IMR-90 (cell line): ENCODE measurements at regions not wholly inside any gene's neighbourhood (a gene's known extent, or its start where the extent isn't known, plus 50 kb on each side); places are given as distances from the start of the nearest gene placed in this dataset.

Experiments used
- ATAC-seq: fragments of 200-7000 bp; cut with Tn5 transposase; 2 replicates; pipeline ENCODE4 v1.9.1; 2020; ENCODE audit warnings: low read depth, mild to moderate bottlenecking, moderate library complexity
- BruUV-seq: library from RNA; stranded (reverse); fragments of 400-500 nt; replicated peaks from 2 replicates; lab custom pipeline; 2021; lab: Mats Ljungman, UMichigan
- CTCF ChIA-PET: fragments of 300-600 bp; formaldehyde crosslinking; extraction: SDS; loops from one replicate; lab custom pipeline; 2021; ENCODE audit warnings: antibody characterized with exemption; lab: Yijun Ruan, JAX
- POLR2A ChIA-PET: fragments of 300-600 bp; sonication (Branson Sonifier 250); formaldehyde crosslinking; loops from one replicate; lab custom pipeline; 2022; ENCODE audit warnings: antibody characterized with exemption; ENCODE audit not compliant: unreplicated experiment; lab: Charles Lee
- DNase-seq: peaks from one replicate; pipeline ENCODE4 v3.0.0; 2013
- H2AFZ ChIP-seq: replicated peaks from 2 replicates; pipeline ENCODE3; 2013; ENCODE audit warnings: low read length, mild to moderate bottlenecking; ENCODE audit not compliant: poor library complexity
- H2AK5ac ChIP-seq: 2 replicates; pipeline ENCODE4 v1.6.1; 2013; ENCODE audit warnings: low read depth, low read length, inconsistent platforms
- H2AK9ac ChIP-seq: replicated peaks from 2 replicates; pipeline ENCODE3; 2013; ENCODE audit warnings: mild to moderate bottlenecking, low read depth, low read length, moderate library complexity; ENCODE audit not compliant: poor library complexity
- H2BK120ac ChIP-seq: 2 replicates; pipeline ENCODE4 v1.6.1; 2013; ENCODE audit warnings: low read depth, low read length, inconsistent platforms
- H2BK15ac ChIP-seq: 3 replicates; pipeline ENCODE4 v1.6.1; 2013; ENCODE audit warnings: low read depth, low read length, inconsistent platforms
- H2BK20ac ChIP-seq: 2 replicates; pipeline ENCODE4 v1.6.1; 2013; ENCODE audit warnings: low read depth, mild to moderate bottlenecking, inconsistent platforms, low read length, moderate library complexity
- H2BK5ac ChIP-seq: 2 replicates; pipeline ENCODE4 v1.6.1; 2013; ENCODE audit warnings: mild to moderate bottlenecking, low read depth, low read length, inconsistent platforms; ENCODE audit not compliant: poor library complexity, severe bottlenecking
- H3K14ac ChIP-seq: replicated peaks from 2 replicates; pipeline ENCODE4 v1.6.1; 2013; ENCODE audit warnings: low read depth, low read length, inconsistent platforms
- H3K18ac ChIP-seq: 2 replicates; pipeline ENCODE4 v1.6.1; 2013; ENCODE audit warnings: low read depth, low read length, control low read depth
- H3K23ac ChIP-seq: 2 replicates; pipeline ENCODE4 v1.6.1; 2013; ENCODE audit warnings: low read depth, low read length, inconsistent platforms
- H3K27ac ChIP-seq: 2 replicates; pipeline ENCODE4 v1.5.1; 2013; ENCODE audit warnings: mild to moderate bottlenecking, control low read depth, low read length; ENCODE audit not compliant: insufficient read depth
- H3K27me3 ChIP-seq: 2 replicates; pipeline ENCODE4 v1.6.1; 2013; ENCODE audit warnings: low read length; ENCODE audit not compliant: control insufficient read depth, insufficient read depth
- H3K36me3 ChIP-seq: 2 replicates; pipeline ENCODE4 v1.6.1; 2013; ENCODE audit warnings: low read length, mixed read lengths; ENCODE audit not compliant: control insufficient read depth, insufficient read depth
- H3K4ac ChIP-seq: 2 replicates; pipeline ENCODE4 v1.6.1; 2013; ENCODE audit warnings: low read depth, low read length, inconsistent platforms
- H3K4me1 ChIP-seq: 2 replicates; pipeline ENCODE4 v1.6.1; 2013; ENCODE audit warnings: low read length, mixed read lengths; ENCODE audit not compliant: control insufficient read depth, insufficient read depth
- H3K4me2 ChIP-seq: 2 replicates; pipeline ENCODE4 v1.6.1; 2013; ENCODE audit warnings: low read depth, mild to moderate bottlenecking, control low read depth, low read length, moderate library complexity
- H3K4me3 ChIP-seq: 2 replicates; pipeline ENCODE4 v1.5.1; 2013; ENCODE audit warnings: low read depth, mild to moderate bottlenecking, control low read depth, low read length, moderate library complexity; ENCODE audit not compliant: insufficient read depth
- H3K56ac ChIP-seq: 2 replicates; pipeline ENCODE4 v1.6.1; 2013; ENCODE audit warnings: low read length, inconsistent platforms; ENCODE audit not compliant: insufficient read depth; ENCODE audit errors: extremely low read depth
- H3K79me1 ChIP-seq, 2 experiments: 2 replicates each; pipeline ENCODE4 v1.6.1; 2013; ENCODE audit warnings: low read length in 2 of 2, inconsistent platforms in 1 of 2, low read depth in 1 of 2
- H3K9ac ChIP-seq: 2 replicates; pipeline ENCODE4 v1.6.1; 2013; ENCODE audit warnings: low read depth, low read length, control low read depth
- H3K9me1 ChIP-seq: 2 replicates; pipeline ENCODE4 v1.6.1; 2013; ENCODE audit warnings: low read length, inconsistent platforms; ENCODE audit not compliant: insufficient read depth
- H3K9me3 ChIP-seq: 2 replicates; pipeline ENCODE4 v1.6.1; 2013; ENCODE audit warnings: low read length; ENCODE audit not compliant: control insufficient read depth, insufficient read depth
- H4K20me1 ChIP-seq: 2 replicates; pipeline ENCODE4 v1.6.1; 2013; ENCODE audit warnings: low read length, inconsistent platforms; ENCODE audit not compliant: insufficient read depth
- H4K5ac ChIP-seq: 2 replicates; pipeline ENCODE4 v1.6.1; 2013; ENCODE audit warnings: mild to moderate bottlenecking, low read depth, low read length, control low read depth
- H4K8ac ChIP-seq, 2 experiments: 2 replicates each; pipeline ENCODE4 v1.6.1; 2013; ENCODE audit warnings: low read depth in 2 of 2, low read length in 2 of 2, control low read depth in 1 of 2, inconsistent platforms in 1 of 2
- H4K91ac ChIP-seq: 2 replicates; pipeline ENCODE4 v1.6.1; 2013; ENCODE audit warnings: low read depth, low read length, inconsistent platforms; ENCODE audit not compliant: insufficient read depth
- BHLHE40 ChIP-seq: fragments of 150-350 bp; IDR thresholded peaks from 2 replicates; pipeline ENCODE4 v1.6.1; 2016; ENCODE audit warnings: mild to moderate bottlenecking, low read depth, low read length
- CEBPB ChIP-seq: IDR thresholded peaks from 2 replicates; pipeline ENCODE4 v1.6.1; 2012; ENCODE audit warnings: low read depth, low read length, improper control_type of control experiment
- CHD1 ChIP-seq: IDR thresholded peaks from 2 replicates; pipeline ENCODE4 v1.6.1; 2012; ENCODE audit warnings: low read depth, low read length, improper control_type of control experiment
- CTCF ChIP-seq: conservative IDR thresholded peaks from 2 replicates; pipeline ENCODE4 v1.5.1; 2012; ENCODE audit warnings: mild to moderate bottlenecking, low read depth, low read length, improper control_type of control experiment
- FOS ChIP-seq: fragments of 150-350 bp; IDR thresholded peaks from 2 replicates; pipeline ENCODE4 v1.6.1; 2016; ENCODE audit warnings: low read depth, low read length
- MAFK ChIP-seq: IDR thresholded peaks from 2 replicates; pipeline ENCODE4 v1.6.1; 2012; ENCODE audit warnings: low read depth, low read length, improper control_type of control experiment
- MAZ ChIP-seq: IDR thresholded peaks from 2 replicates; pipeline ENCODE4 v1.6.1; 2012; ENCODE audit warnings: low read depth, mild to moderate bottlenecking, low read length, improper control_type of control experiment, moderate library complexity, borderline replicate concordance
- MXI1 ChIP-seq: IDR thresholded peaks from 2 replicates; pipeline ENCODE4 v1.6.1; 2012; ENCODE audit warnings: low read depth, mild to moderate bottlenecking, low read length, moderate library complexity, borderline replicate concordance
- NFE2L2 ChIP-seq: fragments of 150-350 bp; IDR thresholded peaks from 2 replicates; pipeline ENCODE4 v1.6.1; 2016; ENCODE audit warnings: low read depth, mild to moderate bottlenecking, low read length
- RAD21 ChIP-seq: IDR thresholded peaks from 2 replicates; pipeline ENCODE4 v1.6.1; 2012; ENCODE audit warnings: low read length, improper control_type of control experiment
- RCOR1 ChIP-seq: IDR thresholded peaks from 2 replicates; pipeline ENCODE4 v1.6.1; 2012; ENCODE audit warnings: mild to moderate bottlenecking, low read length, improper control_type of control experiment; ENCODE audit not compliant: insufficient replicate concordance
- RFX5 ChIP-seq: IDR thresholded peaks from 2 replicates; pipeline ENCODE4 v1.8.0; 2012; ENCODE audit warnings: low read depth, mild to moderate bottlenecking, low read length, moderate library complexity
- WGBS, 2 experiments: methylation state at CpG; one replicate each; pipeline versions ENCODE4 v1.1.5 to v1.1.7; 2013; ENCODE audit warnings: missing lambda C conversion rate in 2 of 2; ENCODE audit not compliant: insufficient read length in 1 of 2; ENCODE audit errors: extremely low coverage in 2 of 2; 5-methylcytosine and 5-hydroxymethylcytosine counted together
- dilution Hi-C: fragments of 300-500 bp; cut with HindIII; formaldehyde crosslinking; loops from one replicate; pipeline ENCODE4 v1.14.3; 2018; ENCODE audit warnings: low sequenced_read_pairs; ENCODE audit not compliant: unreplicated experiment
- in situ Hi-C: fragments of 300-500 bp; cut with MboI; formaldehyde crosslinking; loops from 3 replicates; pipeline ENCODE4 v1.14.3; 2019; ENCODE audit warnings: low sequenced_read_pairs, inconsistent platforms, mixed read lengths
- intact Hi-C: fragments of 100-400 bp; cut with micrococcal nuclease; formaldehyde crosslinking; loops from 2 replicates; pipeline ENCODE4 v1.10.0; 2022

DNA sequence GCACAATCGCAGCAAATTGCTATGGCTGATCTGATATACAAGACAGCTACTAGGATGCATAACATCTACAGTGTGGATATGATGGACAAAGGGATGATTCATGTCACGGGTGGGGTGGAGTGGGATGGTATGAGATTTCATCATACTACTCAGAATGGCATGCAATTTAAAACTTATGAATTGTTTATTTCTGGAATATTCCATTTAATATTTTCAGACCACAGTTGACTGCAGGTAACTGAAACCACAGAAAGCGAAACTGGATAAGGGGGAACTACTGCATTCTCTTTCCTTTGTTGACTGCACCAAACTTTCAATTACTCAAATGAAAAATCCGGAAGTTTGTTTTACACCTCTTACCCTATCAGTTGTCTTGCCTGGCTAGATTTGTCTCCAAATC, 94.4 kb upstream of the NEUROD1 start:
- H3K9me3 ChIP-seq = no peaks in the 10 kb centered on the region
- dilution Hi-C loops = no loop called here
- H4K8ac ChIP-seq = peak overlapping the region in 1 of 2 experiments; percentile 59; a peak in 1 of 4 replicates
- no peak overlapping the region for H3K4me3 ChIP-seq
- H3K14ac ChIP-seq = peak overlapping the region; percentile 24; the same call in 1 of the 2 replicates
- H2AK9ac ChIP-seq = no peak overlapping the region
- H2BK120ac ChIP-seq = peak overlapping the region; percentile 47
- no peak overlapping the region; the same call in 2 of the 3 replicates for H2BK15ac ChIP-seq
- H3K9ac ChIP-seq = no peak overlapping the region
- no peak overlapping the region for H4K5ac ChIP-seq
- no peak overlapping the region for H3K27ac ChIP-seq
- peaks cover 9% of the 10 kb centered on the region; the same call in 1 of the 2 replicates for H3K4me1 ChIP-seq
- no peak overlapping the region for H3K4ac ChIP-seq
- 0 out of 2 replicates have a peak, but pooled peaks have one; percentile 5 for TF ChIP-seq BHLHE40
- no peak for TF ChIP-seq RCOR1
- TF ChIP-seq RFX5 = no peak
- no peak for TF ChIP-seq CTCF
- TF ChIP-seq FOS = no peak
- peak; percentile 72 for TF ChIP-seq CEBPB
- no peak for TF ChIP-seq CHD1
- TF ChIP-seq NFE2L2 = no peak
- no peak for TF ChIP-seq MAFK
- no peak for TF ChIP-seq RAD21
- no peak for TF ChIP-seq MAZ
- TF ChIP-seq MXI1 = no peak
- H2AK5ac ChIP-seq = no peak overlapping the region
- peak overlapping the region; percentile 24; the same call in 1 of the 2 replicates for H3K18ac ChIP-seq
- H3K56ac ChIP-seq = no peak overlapping the region
- no peaks in the 10 kb centered on the region for H3K27me3 ChIP-seq
- DNase-seq (peak; percentile 59), ATAC-seq (peak; percentile 61)
- no peak overlapping the region for H4K91ac ChIP-seq
- H3K9me1 ChIP-seq = no peaks in the 10 kb centered on the region
- peak overlapping the region; percentile 54 for H2BK5ac ChIP-seq
- intact Hi-C loops = no loop called here
- H3K36me3 ChIP-seq = no peaks in the 10 kb centered on the region
- 100% methylated on average over 1 of the region's 4 CpGs; no CpG with 5 or more reads in 1 of the 2 experiments for WGBS, 2 experiments
- no peak overlapping the region for H3K23ac ChIP-seq
- ChIA-PET CTCF (no interaction called here), POLR2A (no interaction called here)
- H3K79me1 ChIP-seq = no peaks in the 10 kb centered on the region
- in situ Hi-C loops = loop anchor here (25.0 kb wide), 1 partner anchor 888 kb away; no protein-coding TSS in a partner anchor
- H3K4me2 ChIP-seq = peak overlapping the region; percentile 59; the same call in 1 of the 2 replicates
- no peaks in the 10 kb centered on the region for H4K20me1 ChIP-seq
- no peak overlapping the region for H2AFZ ChIP-seq
- H2BK20ac ChIP-seq = 0 out of 2 replicates have a peak overlapping the region, but pooled peaks have one; percentile 39
- BruUV-seq = no TSS peak
